ENCODE measurements at regions not wholly inside any gene's neighbourhood (a gene's known extent, or its start where the extent isn't known, plus 50 kb on each side); places are given as distances from the start of the nearest gene placed in this dataset.

DNA sequence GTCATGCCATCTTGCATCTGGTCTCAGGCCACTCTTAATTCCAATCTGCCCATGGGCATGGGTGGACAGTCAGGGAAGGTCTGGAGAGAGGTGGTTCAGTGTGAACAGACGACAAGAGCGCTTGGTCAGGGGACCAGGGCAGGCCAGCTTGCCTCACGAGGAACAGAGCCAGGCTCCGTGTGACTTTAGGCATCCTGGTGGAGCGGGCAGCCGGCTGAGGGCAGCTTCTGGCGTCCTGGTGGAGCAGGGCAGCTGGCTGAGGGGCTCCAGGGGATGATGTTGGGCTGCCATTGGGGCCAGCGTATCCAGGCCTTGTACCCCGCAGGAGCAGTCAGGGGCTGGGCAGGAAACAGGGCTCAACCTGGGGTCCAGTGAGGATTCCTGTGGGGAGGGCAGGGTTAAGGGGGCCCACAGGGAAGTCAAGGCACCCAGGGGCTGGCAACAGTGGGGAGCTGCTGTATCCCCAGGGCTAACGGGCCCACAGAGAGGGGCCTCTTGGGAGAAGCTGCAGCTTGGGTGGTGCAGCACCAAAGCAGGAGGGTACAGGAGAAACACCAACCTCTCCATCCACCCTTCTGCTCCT is 197.9 kb upstream of the TWIST2 start:
- 0 out of 2 replicates have a peak, but pooled peaks cover 6% of the 10 kb centered on the region for H3K27me3 ChIP-seq (ENCODE audit: insufficient read depth, low read length)
- peaks cover 15% of the 10 kb centered on the region for H3K4me1 ChIP-seq (ENCODE audit: control insufficient read depth, insufficient read depth, low read length, unreplicated experiment)
- H3K79me2 ChIP-seq (ENCODE audit: control insufficient read depth, insufficient read depth, low read length, unreplicated experiment), result no peaks in the 10 kb centered on the region
- H3K27ac ChIP-seq (ENCODE audit: low read depth, low read length), result no peak overlapping the region
- H3K4me3 ChIP-seq (ENCODE audit: low read depth, low read length), result no peak overlapping the region
- H2AFZ ChIP-seq (ENCODE audit: low read length, unreplicated experiment), result no peak overlapping the region
- no peaks in the 10 kb centered on the region for H3K36me3 ChIP-seq (ENCODE audit: insufficient read depth, low read length)

GRCh38 chr2:238650536-238650935 is 197.3 kb upstream of the TWIST2 start:
- Histone ChIP-seq H3K36me3 (ENCODE audit: insufficient read depth, low read length) (no peaks in the 10 kb centered on the region), H3K27me3 (ENCODE audit: insufficient read depth, low read length) (0 out of 2 replicates have a peak, but pooled peaks cover 8% of the 10 kb centered on the region), H3K79me2 (ENCODE audit: control insufficient read depth, insufficient read depth, low read length, unreplicated experiment) (no peaks in the 10 kb centered on the region), H2AFZ (ENCODE audit: low read length, unreplicated experiment) (no peak overlapping the region), H3K4me1 (ENCODE audit: control insufficient read depth, insufficient read depth, low read length, unreplicated experiment) (peaks cover 11% of the 10 kb centered on the region), H3K4me3 (ENCODE audit: low read depth, low read length) (no peak overlapping the region), H3K27ac (ENCODE audit: low read depth, low read length) (no peak overlapping the region)

- no peaks in the 10 kb centered on the region for H3K36me3 ChIP-seq (ENCODE audit: insufficient read depth, low read length)
- H3K4me1 ChIP-seq (ENCODE audit: control insufficient read depth, insufficient read depth, low read length, unreplicated experiment), result peaks cover 2% of the 10 kb centered on the region
- no peak overlapping the region for H3K4me3 ChIP-seq (ENCODE audit: low read depth, low read length)
- no peaks in the 10 kb centered on the region for H3K79me2 ChIP-seq (ENCODE audit: control insufficient read depth, insufficient read depth, low read length, unreplicated experiment)
- 0 out of 2 replicates have a peak, but pooled peaks cover 8% of the 10 kb centered on the region for H3K27me3 ChIP-seq (ENCODE audit: insufficient read depth, low read length)
- no peak overlapping the region for H2AFZ ChIP-seq (ENCODE audit: low read length, unreplicated experiment)
- H3K27ac ChIP-seq (ENCODE audit: low read depth, low read length), result no peak overlapping the region
Observed at GRCh38 chr2:238651306-238652052, 196.4 kb upstream of the TWIST2 start.

- Histone ChIP-seq H2AFZ (ENCODE audit: low read length, unreplicated experiment) (no peak overlapping the region), H3K79me2 (ENCODE audit: control insufficient read depth, insufficient read depth, low read length, unreplicated experiment) (no peaks in the 10 kb centered on the region), H3K4me1 (ENCODE audit: control insufficient read depth, insufficient read depth, low read length, unreplicated experiment) (no peaks in the 10 kb centered on the region), H3K36me3 (ENCODE audit: insufficient read depth, low read length) (no peaks in the 10 kb centered on the region), H3K27ac (ENCODE audit: low read depth, low read length) (no peak overlapping the region), H3K27me3 (ENCODE audit: insufficient read depth, low read length) (0 out of 2 replicates have a peak, but pooled peaks cover 8% of the 10 kb centered on the region), H3K4me3 (ENCODE audit: low read depth, low read length) (no peak overlapping the region)
Observed at GRCh38 chr2:238652053-238652770, 195.7 kb upstream of the TWIST2 start.

DNA sequence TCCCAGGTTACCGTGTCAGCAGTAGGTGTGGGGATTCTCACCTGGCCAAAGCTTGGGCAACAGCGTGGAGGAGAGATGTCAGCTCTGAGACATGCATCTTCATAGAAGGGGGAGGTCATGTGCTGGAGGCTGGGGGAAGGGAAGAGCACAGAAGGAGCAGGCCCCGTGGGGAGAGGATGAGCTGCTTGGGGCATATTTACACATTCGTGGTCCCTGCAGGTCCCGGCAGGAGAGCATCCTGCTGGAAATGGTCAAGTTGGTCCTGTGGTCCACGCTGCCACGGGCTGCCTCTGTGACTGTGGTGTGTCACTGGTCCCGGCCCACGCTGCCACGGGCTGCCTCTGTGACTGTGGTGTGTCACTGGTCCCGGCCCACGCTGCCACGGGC is 195.1 kb upstream of the TWIST2 start:
- Histone ChIP-seq H3K27me3 (ENCODE audit: insufficient read depth, low read length) (0 out of 2 replicates have a peak, but pooled peaks cover 8% of the 10 kb centered on the region), H3K4me3 (ENCODE audit: low read depth, low read length) (no peak overlapping the region), H3K27ac (ENCODE audit: low read depth, low read length) (no peak overlapping the region), H2AFZ (ENCODE audit: low read length, unreplicated experiment) (no peak overlapping the region), H3K4me1 (ENCODE audit: control insufficient read depth, insufficient read depth, low read length, unreplicated experiment) (no peaks in the 10 kb centered on the region), H3K36me3 (ENCODE audit: insufficient read depth, low read length) (no peaks in the 10 kb centered on the region), H3K79me2 (ENCODE audit: control insufficient read depth, insufficient read depth, low read length, unreplicated experiment) (no peaks in the 10 kb centered on the region)

DNA sequence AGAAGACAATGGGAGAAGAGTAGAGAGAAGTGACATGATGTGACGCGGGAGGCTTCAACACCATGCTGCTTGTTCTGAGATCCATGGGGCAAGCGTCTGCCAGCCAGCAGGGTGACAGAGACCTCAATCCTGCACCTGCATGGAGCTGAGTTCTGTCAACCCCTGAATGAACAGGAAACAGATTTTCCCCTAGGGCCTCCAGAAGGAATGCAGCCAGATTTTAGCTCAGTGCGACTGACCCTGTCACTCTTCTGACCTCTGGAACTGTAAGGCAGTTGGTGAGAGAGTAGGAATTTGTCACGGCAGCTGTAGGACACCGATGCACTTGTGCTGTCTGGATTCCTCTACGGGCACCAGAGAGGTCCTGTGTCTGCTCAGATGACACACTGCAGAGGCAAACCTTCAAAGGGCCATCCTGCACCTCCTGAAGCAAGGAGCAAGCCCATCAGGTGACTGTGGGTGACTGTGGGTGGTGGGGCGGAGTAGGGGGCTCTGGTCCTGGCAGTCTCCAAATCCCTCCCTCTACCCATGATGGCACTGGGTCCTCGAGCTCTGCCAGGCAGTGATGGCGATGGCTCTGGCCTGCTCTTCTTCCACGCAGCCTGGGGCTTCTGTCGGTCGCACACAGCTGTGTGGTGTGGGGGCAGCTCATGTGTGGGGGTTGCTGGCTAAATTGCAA is 194.3 kb upstream of the TWIST2 start:
- Histone ChIP-seq H3K27me3 (ENCODE audit: insufficient read depth, low read length) (0 out of 2 replicates have a peak, but pooled peaks cover 8% of the 10 kb centered on the region), H2AFZ (ENCODE audit: low read length, unreplicated experiment) (no peak overlapping the region), H3K36me3 (ENCODE audit: insufficient read depth, low read length) (no peaks in the 10 kb centered on the region), H3K79me2 (ENCODE audit: control insufficient read depth, insufficient read depth, low read length, unreplicated experiment) (no peaks in the 10 kb centered on the region), H3K4me3 (ENCODE audit: low read depth, low read length) (no peak overlapping the region), H3K4me1 (ENCODE audit: control insufficient read depth, insufficient read depth, low read length, unreplicated experiment) (no peaks in the 10 kb centered on the region), H3K27ac (ENCODE audit: low read depth, low read length) (no peak overlapping the region)

DNA sequence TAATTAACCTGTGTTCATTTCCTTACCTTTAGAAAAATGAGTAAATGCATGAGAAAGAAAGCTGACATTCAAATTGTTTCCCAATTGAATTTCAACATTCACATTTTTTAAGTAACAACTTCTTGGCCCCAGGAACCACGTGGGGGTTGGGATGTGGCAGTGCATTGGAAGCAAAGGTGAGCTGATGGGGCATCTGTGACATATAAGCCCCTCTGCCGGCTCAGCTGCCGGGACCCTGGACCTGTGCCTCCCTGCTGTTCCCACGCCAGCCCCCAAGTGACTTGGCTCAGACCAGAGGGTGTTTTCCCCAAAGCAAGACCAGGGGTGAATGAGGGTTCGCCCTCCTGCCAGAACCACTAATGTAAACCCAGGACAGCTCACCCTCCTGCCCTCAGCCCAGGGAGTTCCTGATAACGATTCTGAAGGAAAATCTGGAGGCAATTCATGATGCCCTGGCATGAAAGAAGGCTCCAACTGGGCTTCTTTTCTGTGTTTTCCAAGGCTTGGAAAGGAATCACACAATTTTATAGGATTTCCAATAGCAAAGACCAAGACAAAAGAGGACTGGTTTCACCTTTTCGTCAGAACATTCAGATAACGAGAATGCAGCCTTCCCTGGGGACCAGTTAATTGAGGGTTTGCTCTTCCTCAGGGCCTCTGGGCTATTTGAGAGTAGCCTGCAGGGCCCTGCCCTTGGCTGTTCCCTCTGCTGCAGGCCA is 193.2 kb upstream of the TWIST2 start:
- Histone ChIP-seq H2AFZ (ENCODE audit: low read length, unreplicated experiment) (no peak overlapping the region), H3K36me3 (ENCODE audit: insufficient read depth, low read length) (no peaks in the 10 kb centered on the region), H3K4me1 (ENCODE audit: control insufficient read depth, insufficient read depth, low read length, unreplicated experiment) (no peaks in the 10 kb centered on the region), H3K4me3 (ENCODE audit: low read depth, low read length) (no peak overlapping the region), H3K27me3 (ENCODE audit: insufficient read depth, low read length) (0 out of 2 replicates have a peak, but pooled peaks cover 8% of the 10 kb centered on the region), H3K79me2 (ENCODE audit: control insufficient read depth, insufficient read depth, low read length, unreplicated experiment) (no peaks in the 10 kb centered on the region), H3K27ac (ENCODE audit: low read depth, low read length) (no peak overlapping the region)

DNA sequence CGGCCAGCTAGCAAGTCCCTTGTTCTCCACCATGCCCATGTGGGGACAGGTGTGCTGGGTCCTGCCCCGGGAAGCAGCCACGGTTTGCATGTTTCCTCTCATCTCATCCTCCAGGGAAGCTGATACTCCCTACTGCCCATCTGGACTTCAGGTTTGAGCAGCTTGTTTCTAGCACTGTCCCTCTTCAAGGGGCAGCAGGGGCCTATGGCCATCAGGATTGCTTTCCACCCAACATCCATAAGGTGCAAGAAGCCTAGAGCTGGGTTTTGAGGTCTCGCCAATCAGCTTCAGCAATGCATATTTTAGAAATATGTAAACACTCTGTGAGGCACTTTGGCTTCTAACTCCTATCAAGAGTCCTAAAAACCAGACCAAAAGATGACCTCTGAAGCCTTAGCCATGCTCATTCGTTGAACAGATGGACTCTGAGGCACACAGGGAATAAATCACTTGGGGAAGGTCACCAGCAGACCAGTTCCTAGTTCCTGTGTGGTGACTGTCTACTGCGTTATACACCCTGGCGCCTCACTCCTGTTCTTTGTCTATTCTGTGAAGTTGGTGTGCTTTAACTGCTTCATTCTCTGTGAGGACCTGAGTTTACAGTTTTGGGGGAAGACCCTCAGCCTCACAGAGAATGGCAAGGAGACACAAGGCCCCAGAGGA is 192.6 kb upstream of the TWIST2 start:
- H2AFZ ChIP-seq (ENCODE audit: low read length, unreplicated experiment), result no peak overlapping the region

GRCh38 chr2:238655974-238656722 is 191.7 kb upstream of the TWIST2 start:
- Histone ChIP-seq H2AFZ (ENCODE audit: low read length, unreplicated experiment) (no peak overlapping the region), H3K79me2 (ENCODE audit: control insufficient read depth, insufficient read depth, low read length, unreplicated experiment) (no peaks in the 10 kb centered on the region), H3K27ac (ENCODE audit: low read depth, low read length) (no peak overlapping the region), H3K4me1 (ENCODE audit: control insufficient read depth, insufficient read depth, low read length, unreplicated experiment) (no peaks in the 10 kb centered on the region), H3K27me3 (ENCODE audit: insufficient read depth, low read length) (peaks cover 12% of the 10 kb centered on the region; the same call in 1 of the 2 replicates), H3K4me3 (ENCODE audit: low read depth, low read length) (no peak overlapping the region), H3K36me3 (ENCODE audit: insufficient read depth, low read length) (no peaks in the 10 kb centered on the region)

More for the DNA sequence above, 192.6 kb upstream of the TWIST2 start:
- Histone ChIP-seq H3K4me1 (ENCODE audit: control insufficient read depth, insufficient read depth, low read length, unreplicated experiment) (no peaks in the 10 kb centered on the region), H3K27me3 (ENCODE audit: insufficient read depth, low read length) (peaks cover 9% of the 10 kb centered on the region; the same call in 1 of the 2 replicates), H3K27ac (ENCODE audit: low read depth, low read length) (no peak overlapping the region), H3K36me3 (ENCODE audit: insufficient read depth, low read length) (no peaks in the 10 kb centered on the region), H3K79me2 (ENCODE audit: control insufficient read depth, insufficient read depth, low read length, unreplicated experiment) (no peaks in the 10 kb centered on the region), H3K4me3 (ENCODE audit: low read depth, low read length) (no peak overlapping the region)

Data from ACC112 (cell line).